ENCODE measurements at regions not wholly inside any gene's neighbourhood (a gene's known extent, or its start where the extent isn't known, plus 50 kb on each side); places are given as distances from the start of the nearest gene placed in this dataset.

- no peak for TF ChIP-seq CTCF (IDR thresholded peaks at IDR 0.05)
- no peak for TF ChIP-seq EZH2phosphoT487 (IDR thresholded peaks at IDR 0.05)
- TF ChIP-seq EZH2 (IDR thresholded peaks at IDR 0.05) = no peak
These were observed 612.7 kb downstream of the SLITRK6 start for GRCh38 chr13:85186356-85187045.
